ENCODE measurements at regions not wholly inside any gene's neighbourhood (a gene's known extent, or its start where the extent isn't known, plus 50 kb on each side); places are given as distances from the start of the nearest gene placed in this dataset.

DNA sequence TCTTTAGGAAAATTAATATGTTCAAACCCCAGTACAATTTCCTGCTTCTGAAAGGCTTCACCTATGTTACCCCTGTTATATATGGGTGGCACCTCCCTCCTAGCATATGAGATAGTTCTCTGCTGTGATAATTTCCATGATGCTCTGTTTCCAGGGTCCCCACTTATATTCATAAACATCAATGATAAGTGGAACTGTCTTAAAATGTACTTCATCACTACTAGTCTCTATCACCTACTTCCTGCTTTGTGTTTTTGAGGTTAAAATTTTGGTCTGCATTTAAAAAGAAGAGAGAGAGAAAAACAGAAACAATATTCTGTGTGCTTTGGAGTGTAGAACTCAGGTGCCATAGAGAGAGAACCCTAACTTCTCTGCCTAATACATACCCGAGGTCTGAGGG is 234.7 kb downstream of the HTR1A start:
- peaks cover 0 to 4% (median 2%) of the 10 kb centered on the region in 7 donors for H3K9me3 Mint-ChIP-seq
- Histone ChIP-seq H3K4me2 (replicated peaks; ENCODE audit: extremely low read depth, low read length, poor library complexity, severe bottlenecking) (no peak overlapping the region), H3K27ac (ENCODE audit: low read depth in 1 of 2, low read length in 2 of 2) (no peak overlapping the region), H3K9ac (ENCODE audit: insufficient read depth, low read length, poor library complexity, severe bottlenecking) (no peak overlapping the region), H2AFZ (ENCODE audit: insufficient read depth, low read depth, low read length, poor library complexity, severe bottlenecking) (no peak overlapping the region), H3K4me3 (replicated peaks in 1 of 3; ENCODE audit: low read depth in 2 of 3, low read length in 3 of 3) (no peak overlapping the region), H3K27me3 (ENCODE audit: control insufficient read depth in 2 of 2, insufficient read depth in 2 of 2, low read length in 2 of 2) (no peaks in the 10 kb centered on the region), H3K36me3 (replicated peaks in 1 of 2; ENCODE audit: control insufficient read depth in 1 of 2, insufficient read depth in 2 of 2, low read length in 2 of 2) (no peaks in the 10 kb centered on the region), H4K20me1 (ENCODE audit: insufficient read depth, low read length) (no peaks in the 10 kb centered on the region), H3K4me1 (ENCODE audit: control insufficient read depth in 1 of 2, insufficient read depth in 2 of 2, low read length in 2 of 2) (no peaks in the 10 kb centered on the region), H3K9me3 (replicated peaks in 1 of 2; ENCODE audit: control insufficient read depth in 1 of 2, insufficient read depth in 1 of 2, low read length in 2 of 2) (no peaks in the 10 kb centered on the region), H3K79me2 (ENCODE audit: insufficient read depth, low read length) (no peaks in the 10 kb centered on the region)
- no peaks in the 10 kb centered on the region for H3K4me1 Mint-ChIP-seq
- H3K27me3 Mint-ChIP-seq (ENCODE audit: low read depth in 3 of 3), result no peaks in the 10 kb centered on the region
- no peak overlapping the region for H3K4me3 Mint-ChIP-seq
- no peak for DNase-seq
- H3K36me3 Mint-ChIP-seq, result no peaks in the 10 kb centered on the region
- H3K27ac Mint-ChIP-seq, result no peak overlapping the region
- intact Hi-C loops (cut with micrococcal nuclease), result no loop called here
- no CpG with 5 or more reads among the region's 1 CpG for WGBS (ENCODE audit: insufficient coverage)
- TF ChIP-seq, protein P1, sequence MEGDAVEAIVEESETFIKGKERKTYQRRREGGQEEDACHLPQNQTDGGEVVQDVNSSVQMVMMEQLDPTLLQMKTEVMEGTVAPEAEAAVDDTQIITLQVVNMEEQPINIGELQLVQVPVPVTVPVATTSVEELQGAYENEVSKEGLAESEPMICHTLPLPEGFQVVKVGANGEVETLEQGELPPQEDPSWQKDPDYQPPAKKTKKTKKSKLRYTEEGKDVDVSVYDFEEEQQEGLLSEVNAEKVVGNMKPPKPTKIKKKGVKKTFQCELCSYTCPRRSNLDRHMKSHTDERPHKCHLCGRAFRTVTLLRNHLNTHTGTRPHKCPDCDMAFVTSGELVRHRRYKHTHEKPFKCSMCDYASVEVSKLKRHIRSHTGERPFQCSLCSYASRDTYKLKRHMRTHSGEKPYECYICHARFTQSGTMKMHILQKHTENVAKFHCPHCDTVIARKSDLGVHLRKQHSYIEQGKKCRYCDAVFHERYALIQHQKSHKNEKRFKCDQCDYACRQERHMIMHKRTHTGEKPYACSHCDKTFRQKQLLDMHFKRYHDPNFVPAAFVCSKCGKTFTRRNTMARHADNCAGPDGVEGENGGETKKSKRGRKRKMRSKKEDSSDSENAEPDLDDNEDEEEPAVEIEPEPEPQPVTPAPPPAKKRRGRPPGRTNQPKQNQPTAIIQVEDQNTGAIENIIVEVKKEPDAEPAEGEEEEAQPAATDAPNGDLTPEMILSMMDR (IDR thresholded peaks at IDR 0.05), result no peak

DNA sequence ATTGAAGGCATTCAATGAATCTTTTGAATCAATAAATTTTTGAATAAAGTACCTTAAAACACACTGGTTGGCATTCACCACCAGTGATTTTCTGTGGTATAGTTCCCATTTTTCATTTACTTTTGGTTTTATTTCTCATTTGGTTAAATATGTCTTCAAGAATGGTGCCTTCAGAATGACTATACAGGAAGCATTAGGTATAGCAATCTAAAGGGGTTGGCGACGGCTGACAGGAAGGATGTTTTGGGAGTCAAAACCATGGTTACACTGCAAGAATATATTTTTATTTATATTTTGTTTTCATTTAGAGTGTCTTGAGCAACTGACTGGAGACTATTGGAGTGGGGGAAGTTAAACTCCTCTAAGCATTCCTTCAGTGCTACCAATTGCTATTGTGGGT is 235.7 kb downstream of the HTR1A start:
- H3K36me3 ChIP-seq (replicated peaks in 1 of 2; ENCODE audit: control insufficient read depth in 1 of 2, insufficient read depth in 2 of 2, low read length in 2 of 2), result no peaks in the 10 kb centered on the region
- Mint-ChIP-seq H3K4me3 (no peak overlapping the region), H3K27me3 (ENCODE audit: low read depth in 3 of 3) (no peaks in the 10 kb centered on the region), H3K9me3 (peaks cover 0 to 7% (median 2%) of the 10 kb centered on the region in 7 donors), H3K4me1 (no peaks in the 10 kb centered on the region), H3K27ac (no peak overlapping the region), H3K36me3 (no peaks in the 10 kb centered on the region)
- no peak overlapping the region for H3K9ac ChIP-seq (ENCODE audit: insufficient read depth, low read length, poor library complexity, severe bottlenecking)
- H3K27ac ChIP-seq (ENCODE audit: low read depth in 1 of 2, low read length in 2 of 2), result no peak overlapping the region
- H3K79me2 ChIP-seq (ENCODE audit: insufficient read depth, low read length), result no peaks in the 10 kb centered on the region
- peaks cover 0 to 4% of the 10 kb centered on the region in 2 donors for H3K9me3 ChIP-seq (replicated peaks in 1 of 2; ENCODE audit: control insufficient read depth in 1 of 2, insufficient read depth in 1 of 2, low read length in 2 of 2)
- DNase-seq, result no peak
- no peak overlapping the region for H3K4me2 ChIP-seq (replicated peaks; ENCODE audit: extremely low read depth, low read length, poor library complexity, severe bottlenecking)
- intact Hi-C loops (cut with micrococcal nuclease), result no loop called here
- H3K4me1 ChIP-seq (ENCODE audit: control insufficient read depth in 1 of 2, insufficient read depth in 2 of 2, low read length in 2 of 2), result no peaks in the 10 kb centered on the region
- no peak overlapping the region for H2AFZ ChIP-seq (ENCODE audit: insufficient read depth, low read depth, low read length, poor library complexity, severe bottlenecking)
- TF ChIP-seq, protein P1 (IDR thresholded peaks at IDR 0.05), result no peak
- H4K20me1 ChIP-seq (ENCODE audit: insufficient read depth, low read length), result no peaks in the 10 kb centered on the region
- no CpG with 5 or more reads among the region's 2 CpGs for WGBS (ENCODE audit: insufficient coverage)
- H3K4me3 ChIP-seq (replicated peaks in 1 of 3; ENCODE audit: low read depth in 2 of 3, low read length in 3 of 3), result no peak overlapping the region
- no peaks in the 10 kb centered on the region for H3K27me3 ChIP-seq (ENCODE audit: control insufficient read depth in 2 of 2, insufficient read depth in 2 of 2, low read length in 2 of 2)

All from CD14-positive monocyte (primary cell).